ENCODE measurements at regions not wholly inside any gene's neighbourhood (a gene's known extent, or its start where the extent isn't known, plus 50 kb on each side); places are given as distances from the start of the nearest gene placed in this dataset.

DNA sequence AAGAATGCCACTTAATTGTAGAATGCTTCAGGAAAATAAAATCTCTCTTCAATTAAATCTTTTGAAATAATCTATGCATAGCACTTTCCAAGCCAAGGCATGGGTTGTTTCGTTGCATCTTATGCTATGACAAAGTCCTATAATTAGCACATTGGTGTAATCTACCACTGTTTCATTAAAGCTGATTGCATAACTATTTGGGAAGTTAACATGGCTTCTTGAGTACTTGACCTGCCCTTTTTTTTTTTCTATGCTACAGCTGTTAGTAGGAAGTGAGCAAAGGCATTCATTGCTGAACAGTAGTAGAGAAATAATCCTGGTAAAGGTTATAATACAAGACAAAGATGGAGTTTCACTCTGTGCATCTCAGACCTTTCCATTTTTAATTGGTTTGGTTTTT, 557.2 kb upstream of the CELF2 start:
- Mint-ChIP-seq H3K27me3 (peaks cover 12 to 20% of the 10 kb centered on the region in 2 donors), H3K27ac (no peak overlapping the region), H3K36me3 (no peaks in the 10 kb centered on the region), H3K9me3 (no peaks in the 10 kb centered on the region), H3K4me1 (no peaks in the 10 kb centered on the region), H3K4me3 (no peak overlapping the region)
- ATAC-seq (replicated peaks in 1 of 4) (no peak), DNase-seq (no peak)
- Histone ChIP-seq H3K36me3 (ENCODE audit: control insufficient read depth in 2 of 2, extremely low read depth in 1 of 2, insufficient read depth in 1 of 2, low read length in 1 of 2) (no peaks in the 10 kb centered on the region), H3K27ac (ENCODE audit: low read length) (no peak overlapping the region), H3K4me1 (ENCODE audit: control insufficient read depth in 1 of 2, extremely low read depth in 1 of 2, insufficient read depth in 2 of 2, low read length in 2 of 2) (no peaks in the 10 kb centered on the region), H3K27me3 (replicated peaks in 1 of 2; ENCODE audit: control insufficient read depth in 2 of 2, extremely low read depth in 1 of 2, insufficient read depth in 2 of 2, low read length in 1 of 2) (no peaks in the 10 kb centered on the region), H3K9me3 (no peaks in the 10 kb centered on the region), H3K4me3 (ENCODE audit: control insufficient read depth in 1 of 2, extremely low read depth in 1 of 2, low read length in 1 of 2) (no peak overlapping the region)
- WGBS (ENCODE audit: insufficient coverage) = no CpG with 5 or more reads among the region's 1 CpG
- POLR2A ChIA-PET = no interaction called here
- CTCF ChIA-PET = no interaction called here

DNA sequence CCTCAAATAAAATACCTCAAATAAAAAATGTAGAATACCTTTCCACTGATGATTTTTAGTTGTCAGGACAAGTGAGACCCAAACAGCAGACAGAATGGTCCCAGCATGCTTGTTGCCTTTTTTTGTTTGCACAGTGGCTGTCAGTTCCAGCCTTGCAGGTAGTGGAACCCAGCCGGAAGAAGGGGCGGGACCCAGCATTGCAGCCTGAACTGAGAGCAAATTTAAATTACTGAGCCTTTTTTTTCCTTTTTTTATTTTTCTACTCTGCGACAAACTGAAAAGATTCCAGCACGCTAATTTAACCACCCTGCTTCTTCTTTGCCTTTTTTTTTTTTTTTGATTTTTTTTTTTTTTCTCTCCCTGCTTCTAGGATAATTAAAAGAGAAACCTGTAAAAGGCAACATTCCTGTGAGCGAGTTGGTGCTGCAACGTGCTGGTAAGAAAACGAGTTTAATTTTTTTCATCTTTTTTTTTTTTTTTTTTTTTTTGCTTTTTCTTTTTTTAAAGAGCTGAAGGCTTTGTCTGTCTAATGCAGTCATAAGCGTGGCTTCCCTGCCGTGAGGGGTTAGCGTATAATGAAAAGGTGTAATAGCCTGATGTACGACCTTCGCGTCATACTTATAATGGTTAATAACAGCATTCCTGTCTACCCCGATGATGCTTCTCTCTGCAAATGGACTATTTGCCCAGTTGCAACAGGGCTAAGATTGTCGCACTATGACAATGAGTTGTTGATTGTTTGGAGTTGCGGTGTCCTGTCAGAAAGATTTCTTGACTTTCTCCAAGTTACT, 555.3 kb upstream of the CELF2 start:
- Histone ChIP-seq H3K9me3 (no peaks in the 10 kb centered on the region), H3K27ac (ENCODE audit: low read length) (no peak overlapping the region), H3K4me1 (ENCODE audit: control insufficient read depth in 1 of 2, extremely low read depth in 1 of 2, insufficient read depth in 2 of 2, low read length in 2 of 2) (no peaks in the 10 kb centered on the region), H3K4me3 (ENCODE audit: control insufficient read depth in 1 of 2, extremely low read depth in 1 of 2, low read length in 1 of 2) (no peak overlapping the region), H3K27me3 (replicated peaks in 1 of 2; ENCODE audit: control insufficient read depth in 2 of 2, extremely low read depth in 1 of 2, insufficient read depth in 2 of 2, low read length in 1 of 2) (no peaks in the 10 kb centered on the region), H3K36me3 (ENCODE audit: control insufficient read depth in 2 of 2, extremely low read depth in 1 of 2, insufficient read depth in 1 of 2, low read length in 1 of 2) (no peaks in the 10 kb centered on the region)
- peaks cover 8 to 20% of the 10 kb centered on the region in 2 donors for H3K27me3 Mint-ChIP-seq
- no peak for DNase-seq
- ChIA-PET POLR2A (interaction anchor here in 1 of 2 donors (0.6 kb wide), 1 partner anchor 108 kb away, joined by 3 read pairs; no protein-coding TSS in a partner anchor), CTCF (no interaction called here)
- no peak overlapping the region for H3K4me3 Mint-ChIP-seq
- WGBS (ENCODE audit: insufficient coverage) = 96% methylated on average over 10 of the region's 16 CpGs
- H3K4me1 Mint-ChIP-seq = no peaks in the 10 kb centered on the region
- H3K9me3 Mint-ChIP-seq = no peaks in the 10 kb centered on the region
- ATAC-seq (replicated peaks in 1 of 4) = no peak
- no peaks in the 10 kb centered on the region for H3K36me3 Mint-ChIP-seq
- no peak overlapping the region for H3K27ac Mint-ChIP-seq

- Histone ChIP-seq H3K4me3 (ENCODE audit: control insufficient read depth in 1 of 2, extremely low read depth in 1 of 2, low read length in 1 of 2) (no peak overlapping the region), H3K27me3 (replicated peaks in 1 of 2; ENCODE audit: control insufficient read depth in 2 of 2, extremely low read depth in 1 of 2, insufficient read depth in 2 of 2, low read length in 1 of 2) (no peaks in the 10 kb centered on the region), H3K27ac (ENCODE audit: low read length) (no peak overlapping the region), H3K9me3 (peaks cover 4% of the 10 kb centered on the region), H3K4me1 (ENCODE audit: control insufficient read depth in 1 of 2, extremely low read depth in 1 of 2, insufficient read depth in 2 of 2, low read length in 2 of 2) (no peaks in the 10 kb centered on the region), H3K36me3 (ENCODE audit: control insufficient read depth in 2 of 2, extremely low read depth in 1 of 2, insufficient read depth in 1 of 2, low read length in 1 of 2) (no peaks in the 10 kb centered on the region)
- Mint-ChIP-seq H3K27ac (no peak overlapping the region), H3K9me3 (peaks cover 0 to 8% (median 7%) of the 10 kb centered on the region in 3 donors), H3K36me3 (no peaks in the 10 kb centered on the region), H3K27me3 (peaks cover 0 to 17% of the 10 kb centered on the region in 2 donors), H3K4me3 (no peak overlapping the region), H3K4me1 (no peaks in the 10 kb centered on the region)
- WGBS (ENCODE audit: insufficient coverage) = no CpG with 5 or more reads among the region's 1 CpG
- CTCF ChIA-PET = no interaction called here
- ATAC-seq (replicated peaks in 1 of 4) (no peak), DNase-seq (no peak)
- POLR2A ChIA-PET = no interaction called here
Measured at GRCh38 chr10:10471758-10472157, 545.9 kb upstream of the CELF2 start.

GRCh38 chr10:10475812-10476211, 541.9 kb upstream of the CELF2 start:
- Mint-ChIP-seq H3K27me3 (peaks cover 12 to 20% of the 10 kb centered on the region in 2 donors), H3K4me1 (no peaks in the 10 kb centered on the region), H3K4me3 (no peak overlapping the region), H3K9me3 (peaks cover 0 to 8% (median 7%) of the 10 kb centered on the region in 3 donors), H3K27ac (no peak overlapping the region), H3K36me3 (no peaks in the 10 kb centered on the region)
- POLR2A ChIA-PET = no interaction called here
- Histone ChIP-seq H3K36me3 (ENCODE audit: control insufficient read depth in 2 of 2, extremely low read depth in 1 of 2, insufficient read depth in 1 of 2, low read length in 1 of 2) (no peaks in the 10 kb centered on the region), H3K9me3 (peaks cover 4% of the 10 kb centered on the region), H3K4me3 (ENCODE audit: control insufficient read depth in 1 of 2, extremely low read depth in 1 of 2, low read length in 1 of 2) (no peak overlapping the region), H3K27me3 (replicated peaks in 1 of 2; ENCODE audit: control insufficient read depth in 2 of 2, extremely low read depth in 1 of 2, insufficient read depth in 2 of 2, low read length in 1 of 2) (no peaks in the 10 kb centered on the region), H3K4me1 (ENCODE audit: control insufficient read depth in 1 of 2, extremely low read depth in 1 of 2, insufficient read depth in 2 of 2, low read length in 2 of 2) (no peaks in the 10 kb centered on the region), H3K27ac (ENCODE audit: low read length) (no peak overlapping the region)
- WGBS (ENCODE audit: insufficient coverage) = no CpG with 5 or more reads among the region's 2 CpGs
- DNase-seq (no peak), ATAC-seq (replicated peaks in 1 of 4) (no peak)
- CTCF ChIA-PET = no interaction called here

DNA sequence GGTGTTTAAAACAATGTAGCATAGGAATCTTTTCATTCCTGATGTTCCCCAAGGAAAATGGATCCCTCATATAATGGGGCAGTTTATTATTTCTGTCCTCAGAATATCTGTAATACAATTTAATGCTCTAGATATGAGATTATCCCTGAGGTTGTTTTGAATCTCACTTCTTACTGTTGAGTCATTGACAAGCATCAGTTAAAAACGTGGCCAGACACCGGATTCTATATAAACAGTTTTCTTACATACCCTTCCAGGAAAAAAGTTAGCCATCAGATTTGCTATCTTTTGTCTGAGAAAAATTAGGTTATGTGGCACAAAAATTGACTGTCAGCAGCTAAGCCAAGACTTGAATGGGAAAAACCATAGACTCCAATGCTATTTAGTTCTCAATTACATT, 539.8 kb upstream of the CELF2 start:
- DNase-seq (no peak), ATAC-seq (replicated peaks in 1 of 4) (no peak)
- ChIA-PET CTCF (no interaction called here), POLR2A (no interaction called here)
- H3K27me3 ChIP-seq (replicated peaks in 1 of 2; ENCODE audit: control insufficient read depth in 2 of 2, extremely low read depth in 1 of 2, insufficient read depth in 2 of 2, low read length in 1 of 2) = no peaks in the 10 kb centered on the region
- H3K27ac Mint-ChIP-seq = no peak overlapping the region
- H3K27ac ChIP-seq (ENCODE audit: low read length) = no peak overlapping the region
- H3K36me3 Mint-ChIP-seq = no peaks in the 10 kb centered on the region
- no peak overlapping the region for H3K4me3 Mint-ChIP-seq
- no CpG with 5 or more reads among the region's 2 CpGs for WGBS (ENCODE audit: insufficient coverage)
- H3K4me3 ChIP-seq (ENCODE audit: control insufficient read depth in 1 of 2, extremely low read depth in 1 of 2, low read length in 1 of 2) = no peak overlapping the region
- H3K4me1 Mint-ChIP-seq = no peaks in the 10 kb centered on the region
- no peaks in the 10 kb centered on the region for H3K36me3 ChIP-seq (ENCODE audit: control insufficient read depth in 2 of 2, extremely low read depth in 1 of 2, insufficient read depth in 1 of 2, low read length in 1 of 2)
- H3K27me3 Mint-ChIP-seq = peaks cover 20 to 23% of the 10 kb centered on the region in 2 donors
- H3K9me3 Mint-ChIP-seq = peaks cover 0 to 6% (median 4%) of the 10 kb centered on the region in 3 donors
- no peaks in the 10 kb centered on the region for H3K4me1 ChIP-seq (ENCODE audit: control insufficient read depth in 1 of 2, extremely low read depth in 1 of 2, insufficient read depth in 2 of 2, low read length in 2 of 2)
- H3K9me3 ChIP-seq = no peaks in the 10 kb centered on the region

DNA sequence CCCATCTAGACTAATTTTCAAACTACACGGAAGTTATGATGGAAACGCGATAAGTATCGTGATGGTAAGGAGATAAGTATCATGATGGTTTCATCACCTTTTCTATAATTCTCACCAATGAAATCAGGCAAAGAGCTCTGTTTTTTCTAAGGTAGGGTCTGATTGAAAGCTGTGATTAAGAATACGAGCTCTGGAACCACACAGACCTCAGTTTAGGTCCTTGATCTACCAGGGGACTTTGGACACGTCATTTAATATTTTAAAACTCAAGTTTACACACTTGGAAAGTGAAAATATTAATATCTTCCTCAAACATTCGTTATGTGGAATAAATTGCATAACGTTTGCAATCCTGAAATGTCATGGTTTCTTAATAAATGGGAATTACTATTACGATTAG, 538.2 kb upstream of the CELF2 start:
- ATAC-seq (replicated peaks in 1 of 4) (no peak), DNase-seq (no peak)
- Histone ChIP-seq H3K27ac (ENCODE audit: low read length) (no peak overlapping the region), H3K36me3 (ENCODE audit: control insufficient read depth in 2 of 2, extremely low read depth in 1 of 2, insufficient read depth in 1 of 2, low read length in 1 of 2) (no peaks in the 10 kb centered on the region), H3K27me3 (replicated peaks in 1 of 2; ENCODE audit: control insufficient read depth in 2 of 2, extremely low read depth in 1 of 2, insufficient read depth in 2 of 2, low read length in 1 of 2) (no peaks in the 10 kb centered on the region), H3K9me3 (no peaks in the 10 kb centered on the region), H3K4me1 (ENCODE audit: control insufficient read depth in 1 of 2, extremely low read depth in 1 of 2, insufficient read depth in 2 of 2, low read length in 2 of 2) (no peaks in the 10 kb centered on the region), H3K4me3 (ENCODE audit: control insufficient read depth in 1 of 2, extremely low read depth in 1 of 2, low read length in 1 of 2) (no peak overlapping the region)
- Mint-ChIP-seq H3K27me3 (peaks cover 23 to 24% of the 10 kb centered on the region in 2 donors), H3K27ac (no peak overlapping the region), H3K9me3 (no peaks in the 10 kb centered on the region), H3K4me3 (no peak overlapping the region), H3K36me3 (no peaks in the 10 kb centered on the region), H3K4me1 (no peaks in the 10 kb centered on the region)
- CTCF ChIA-PET = no interaction called here
- POLR2A ChIA-PET = no interaction called here
- WGBS (ENCODE audit: insufficient coverage) = no CpG with 5 or more reads among the region's 9 CpGs

GRCh38 chr10:10482613-10483012, 535.1 kb upstream of the CELF2 start:
- Mint-ChIP-seq H3K4me3 (no peak overlapping the region), H3K9me3 (no peaks in the 10 kb centered on the region), H3K27ac (no peak overlapping the region), H3K4me1 (no peaks in the 10 kb centered on the region), H3K36me3 (no peaks in the 10 kb centered on the region), H3K27me3 (peaks cover 25 to 29% of the 10 kb centered on the region in 2 donors)
- Histone ChIP-seq H3K27me3 (replicated peaks in 1 of 2; ENCODE audit: control insufficient read depth in 2 of 2, extremely low read depth in 1 of 2, insufficient read depth in 2 of 2, low read length in 1 of 2) (no peaks in the 10 kb centered on the region), H3K9me3 (no peaks in the 10 kb centered on the region), H3K36me3 (ENCODE audit: control insufficient read depth in 2 of 2, extremely low read depth in 1 of 2, insufficient read depth in 1 of 2, low read length in 1 of 2) (no peaks in the 10 kb centered on the region), H3K4me1 (ENCODE audit: control insufficient read depth in 1 of 2, extremely low read depth in 1 of 2, insufficient read depth in 2 of 2, low read length in 2 of 2) (no peaks in the 10 kb centered on the region), H3K27ac (ENCODE audit: low read length) (no peak overlapping the region), H3K4me3 (ENCODE audit: control insufficient read depth in 1 of 2, extremely low read depth in 1 of 2, low read length in 1 of 2) (no peak overlapping the region)
- WGBS (ENCODE audit: insufficient coverage) = 60% methylated on average over 4 of the region's 4 CpGs
- no peak for DNase-seq
- ATAC-seq (replicated peaks in 1 of 4) = no peak
- CTCF ChIA-PET = no interaction called here
- POLR2A ChIA-PET = no interaction called here
